ENCODE measurements at regions not wholly inside any gene's neighbourhood (a gene's known extent, or its start where the extent isn't known, plus 50 kb on each side); places are given as distances from the start of the nearest gene placed in this dataset.

DNA sequence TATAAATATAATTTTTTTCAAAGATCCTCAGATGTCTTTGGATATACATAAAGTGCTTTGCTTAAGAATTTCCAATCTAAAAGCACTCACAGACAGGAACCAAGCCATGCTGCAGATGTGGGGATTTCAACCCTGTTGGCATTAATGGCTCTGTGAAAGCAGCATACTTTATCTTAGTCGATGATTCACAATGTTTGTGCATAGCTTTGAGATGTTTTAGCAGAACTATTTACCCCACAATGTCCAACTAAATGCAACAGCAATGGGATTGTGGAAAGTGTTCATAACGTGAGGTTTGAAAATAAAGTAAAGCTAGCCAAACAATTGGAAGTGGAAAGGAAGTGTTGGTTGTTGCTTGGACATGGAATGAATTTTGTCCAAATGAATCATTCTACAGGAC lies 371.4 kb downstream of the SOX2 start:
- Histone ChIP-seq H3K9me3 (no peaks in the 10 kb centered on the region), H3K36me3 (no peaks in the 10 kb centered on the region), H3K4me3 (no peak overlapping the region), H3K27ac (no peak overlapping the region), H3K4me1 (no peaks in the 10 kb centered on the region), H3K27me3 (no peaks in the 10 kb centered on the region)
- intact Hi-C loops (cut with DNase I; ENCODE audit: low total_unique reads), result no loop called here
- TF ChIP-seq, protein P1, sequence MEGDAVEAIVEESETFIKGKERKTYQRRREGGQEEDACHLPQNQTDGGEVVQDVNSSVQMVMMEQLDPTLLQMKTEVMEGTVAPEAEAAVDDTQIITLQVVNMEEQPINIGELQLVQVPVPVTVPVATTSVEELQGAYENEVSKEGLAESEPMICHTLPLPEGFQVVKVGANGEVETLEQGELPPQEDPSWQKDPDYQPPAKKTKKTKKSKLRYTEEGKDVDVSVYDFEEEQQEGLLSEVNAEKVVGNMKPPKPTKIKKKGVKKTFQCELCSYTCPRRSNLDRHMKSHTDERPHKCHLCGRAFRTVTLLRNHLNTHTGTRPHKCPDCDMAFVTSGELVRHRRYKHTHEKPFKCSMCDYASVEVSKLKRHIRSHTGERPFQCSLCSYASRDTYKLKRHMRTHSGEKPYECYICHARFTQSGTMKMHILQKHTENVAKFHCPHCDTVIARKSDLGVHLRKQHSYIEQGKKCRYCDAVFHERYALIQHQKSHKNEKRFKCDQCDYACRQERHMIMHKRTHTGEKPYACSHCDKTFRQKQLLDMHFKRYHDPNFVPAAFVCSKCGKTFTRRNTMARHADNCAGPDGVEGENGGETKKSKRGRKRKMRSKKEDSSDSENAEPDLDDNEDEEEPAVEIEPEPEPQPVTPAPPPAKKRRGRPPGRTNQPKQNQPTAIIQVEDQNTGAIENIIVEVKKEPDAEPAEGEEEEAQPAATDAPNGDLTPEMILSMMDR (IDR thresholded peaks at IDR 0.05), result no peak
- TF ChIP-seq POLR2A (IDR thresholded peaks at IDR 0.05), result no peak
- no peak for DNase-seq

DNA sequence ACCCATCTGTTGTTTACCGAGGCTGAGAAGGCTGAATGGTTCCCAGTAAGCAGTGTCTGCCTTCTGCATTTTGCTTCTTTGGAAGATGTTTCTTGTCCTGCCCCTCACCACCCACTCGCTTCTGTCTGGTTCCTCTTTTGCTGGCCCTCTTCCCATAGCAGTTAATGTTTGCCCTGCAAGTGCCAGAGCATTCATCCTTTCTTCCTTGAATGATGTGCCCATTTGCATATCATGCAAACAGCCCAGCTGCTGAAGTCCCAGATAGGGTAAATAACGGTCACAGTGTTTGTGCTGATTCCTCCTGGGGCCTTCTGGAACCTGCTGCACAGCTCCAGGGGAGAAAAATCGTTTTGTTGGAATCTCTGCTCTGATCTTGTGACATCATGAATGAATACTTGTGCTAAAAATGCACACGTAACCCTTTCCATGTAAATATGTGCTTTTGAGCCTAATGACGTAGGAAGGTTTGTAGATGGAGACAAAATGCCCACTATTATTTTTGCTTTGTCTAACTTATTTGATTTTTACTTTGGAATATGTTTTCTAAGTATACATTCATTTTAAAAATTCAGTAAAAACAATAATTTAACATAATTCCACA lies 381.0 kb downstream of the SOX2 start:
- no peaks in the 10 kb centered on the region for H3K27me3 ChIP-seq
- no peaks in the 10 kb centered on the region for H3K9me3 ChIP-seq
- H3K4me3 ChIP-seq, result no peak overlapping the region
- no peaks in the 10 kb centered on the region for H3K36me3 ChIP-seq
- intact Hi-C loops (cut with DNase I; ENCODE audit: low total_unique reads), result no loop called here
- DNase-seq, result no peak
- no peaks in the 10 kb centered on the region for H3K4me1 ChIP-seq
- TF ChIP-seq, protein P1 (IDR thresholded peaks at IDR 0.05), result no peak
- no peak for TF ChIP-seq POLR2A (IDR thresholded peaks at IDR 0.05)
- no peak overlapping the region for H3K27ac ChIP-seq

- TF ChIP-seq, protein P1 (IDR thresholded peaks at IDR 0.05), result no peak
- no peak for TF ChIP-seq POLR2A (IDR thresholded peaks at IDR 0.05)
- H3K36me3 ChIP-seq, result no peaks in the 10 kb centered on the region
- intact Hi-C loops (cut with DNase I; ENCODE audit: low total_unique reads), result no loop called here
- H3K9me3 ChIP-seq, result no peaks in the 10 kb centered on the region
- no peaks in the 10 kb centered on the region for H3K4me1 ChIP-seq
- H3K4me3 ChIP-seq, result no peak overlapping the region
- no peaks in the 10 kb centered on the region for H3K27me3 ChIP-seq
- DNase-seq, result no peak
- H3K27ac ChIP-seq, result no peak overlapping the region
Measured at GRCh38 chr3:182094321-182094720, 382.6 kb downstream of the SOX2 start.

- no peaks in the 10 kb centered on the region for H3K36me3 ChIP-seq
- TF ChIP-seq, protein P1 (IDR thresholded peaks at IDR 0.05), result no peak
- TF ChIP-seq POLR2A (IDR thresholded peaks at IDR 0.05), result no peak
- H3K4me3 ChIP-seq, result no peak overlapping the region
- DNase-seq, result no peak
- H3K9me3 ChIP-seq, result no peaks in the 10 kb centered on the region
- intact Hi-C loops (cut with DNase I; ENCODE audit: low total_unique reads), result no loop called here
- H3K27me3 ChIP-seq, result no peaks in the 10 kb centered on the region
- no peak overlapping the region for H3K27ac ChIP-seq
- H3K4me1 ChIP-seq, result no peaks in the 10 kb centered on the region
Measured at GRCh38 chr3:182104881-182105280, 393.2 kb downstream of the SOX2 start.

GRCh38 chr3:182105875-182106274 lies 394.1 kb downstream of the SOX2 start:
- intact Hi-C loops (cut with DNase I; ENCODE audit: low total_unique reads), result no loop called here
- H3K27ac ChIP-seq, result no peak overlapping the region
- TF ChIP-seq, protein P1 (IDR thresholded peaks at IDR 0.05), result no peak
- no peak for TF ChIP-seq POLR2A (IDR thresholded peaks at IDR 0.05)
- no peaks in the 10 kb centered on the region for H3K9me3 ChIP-seq
- no peaks in the 10 kb centered on the region for H3K27me3 ChIP-seq
- no peaks in the 10 kb centered on the region for H3K4me1 ChIP-seq
- no peak overlapping the region for H3K4me3 ChIP-seq
- DNase-seq, result no peak
- H3K36me3 ChIP-seq, result no peaks in the 10 kb centered on the region

All from uterus (tissue), 3 donors.